HG02759 (cell line): ENCODE measurements at regions not wholly inside any gene's neighbourhood (a gene's known extent, or its start where the extent isn't known, plus 50 kb on each side); places are given as distances from the start of the nearest gene placed in this dataset.

Source experiments
- ATAC-seq: cut with Tn5 transposase; IDR thresholded peaks from one replicate; pipeline ENCODE4 v1.9.1; 2021; ENCODE audit warnings: mild to moderate bottlenecking, moderate library complexity; ENCODE audit not compliant: unreplicated experiment

GRCh38 chr14:100658181-100658886 is 68.4 kb upstream of the DLK1 start:
- no peak for ATAC-seq

GRCh38 chr14:100659345-100660001 is 67.2 kb upstream of the DLK1 start:
- no peak for ATAC-seq

GRCh38 chr14:100660498-100660881 is 66.2 kb upstream of the DLK1 start:
- ATAC-seq, result no peak

GRCh38 chr14:100660882-100661635 is 65.6 kb upstream of the DLK1 start:
- no peak for ATAC-seq

GRCh38 chr14:100662879-100663760 is 63.6 kb upstream of the DLK1 start:
- ATAC-seq, result no peak

- no peak for ATAC-seq
Measured at GRCh38 chr14:100663761-100664052, 63.0 kb upstream of the DLK1 start.

GRCh38 chr14:100664231-100664630 is 62.5 kb upstream of the DLK1 start:
- ATAC-seq, result no peak

GRCh38 chr14:100664841-100665510 is 61.7 kb upstream of the DLK1 start:
- no peak for ATAC-seq

GRCh38 chr14:100665511-100666032 is 61.1 kb upstream of the DLK1 start:
- no peak for ATAC-seq

GRCh38 chr14:100666403-100666802 is 60.3 kb upstream of the DLK1 start:
- ATAC-seq, result no peak

GRCh38 chr14:100666851-100667250 is 59.8 kb upstream of the DLK1 start:
- no peak for ATAC-seq

GRCh38 chr14:100667656-100668055 is 59.0 kb upstream of the DLK1 start:
- ATAC-seq, result no peak

GRCh38 chr14:100668352-100668751 is 58.3 kb upstream of the DLK1 start:
- no peak for ATAC-seq

GRCh38 chr14:100669011-100669412 is 57.7 kb upstream of the DLK1 start:
- no peak for ATAC-seq

- no peak for ATAC-seq
Measured at GRCh38 chr14:100669468-100669867, 57.2 kb upstream of the DLK1 start.

- ATAC-seq, result no peak
Measured at GRCh38 chr14:100670017-100670752, 56.5 kb upstream of the DLK1 start.

GRCh38 chr14:100670753-100671049 is 56.0 kb upstream of the DLK1 start:
- ATAC-seq, result no peak

- no peak for ATAC-seq
Measured at GRCh38 chr14:100671386-100671901, 55.2 kb upstream of the DLK1 start.

- ATAC-seq, result no peak
Measured at GRCh38 chr14:100671906-100672305, 54.8 kb upstream of the DLK1 start.
